Head of caudate nucleus (tissue), 42 donors: ENCODE measurements at regions not wholly inside any gene's neighbourhood (a gene's known extent, or its start where the extent isn't known, plus 50 kb on each side); places are given as distances from the start of the nearest gene placed in this dataset.

Source experiments
- DNase-seq, 42 donors: peaks; one replicate each; pipeline versions ENCODE4 v3.0.0 to v3.0.0-alpha.2; 2020 to 2021; ENCODE audit warnings: mixed read lengths in 7 of 42
- intact Hi-C: fragments of 100-400 bp; cut with DNase I; formaldehyde crosslinking; loops from one replicate; pipeline ENCODE4 v1.15.0; 2022

- intact Hi-C loops = no loop called here
- no peak for DNase-seq
Observed at GRCh38 chr20:39946053-39946810, 742.8 kb downstream of the MAFB start.

- no peak for DNase-seq
- intact Hi-C loops = no loop called here
Observed at GRCh38 chr20:39944861-39945260, 744.2 kb downstream of the MAFB start.

- DNase-seq = no peak
- intact Hi-C loops = no loop called here
Observed at GRCh38 chr20:39943336-39943735, 745.7 kb downstream of the MAFB start.

GRCh38 chr20:39941245-39941644, 747.8 kb downstream of the MAFB start:
- intact Hi-C loops = no loop called here
- no peak for DNase-seq

- intact Hi-C loops = no loop called here
- no peak for DNase-seq
Observed at GRCh38 chr20:39939241-39939865, 749.7 kb downstream of the MAFB start.

- no peak for DNase-seq
- intact Hi-C loops = no loop called here
Observed at GRCh38 chr20:39936401-39936800, 752.6 kb downstream of the MAFB start.

GRCh38 chr20:39935901-39936300, 753.1 kb downstream of the MAFB start:
- no peak for DNase-seq
- intact Hi-C loops = no loop called here

GRCh38 chr20:39916236-39916765, 772.7 kb downstream of the MAFB start:
- intact Hi-C loops = no loop called here

GRCh38 chr20:39913274-39913673, 775.8 kb downstream of the MAFB start:
- DNase-seq = no peak
- intact Hi-C loops = no loop called here

More at GRCh38 chr20:39916236-39916765, 772.7 kb downstream of the MAFB start:
- DNase-seq = no peak

- intact Hi-C loops = no loop called here
- DNase-seq = no peak
Observed at GRCh38 chr20:39911497-39911896, 777.5 kb downstream of the MAFB start.

- intact Hi-C loops = no loop called here
- DNase-seq = peak in 30 of 42 donors; percentile 8 to 57 (median 27)
Observed at GRCh38 chr20:39910536-39910935, 778.5 kb downstream of the MAFB start.

GRCh38 chr20:39909447-39909846, 779.6 kb downstream of the MAFB start:
- intact Hi-C loops = no loop called here
- DNase-seq = peak in 29 of 42 donors; percentile 5 to 56 (median 21)

GRCh38 chr20:39904476-39905112, 784.4 kb downstream of the MAFB start:
- DNase-seq = no peak

GRCh38 chr20:39903806-39904465, 785.1 kb downstream of the MAFB start:
- peak in 35 of 42 donors; percentile 3 to 65 (median 29) for DNase-seq
- intact Hi-C loops = no loop called here

More at GRCh38 chr20:39904476-39905112, 784.4 kb downstream of the MAFB start:
- intact Hi-C loops = no loop called here

- intact Hi-C loops = no loop called here
- DNase-seq = no peak
Observed at GRCh38 chr20:39899881-39900280, 789.2 kb downstream of the MAFB start.

GRCh38 chr20:39898467-39898852, 790.6 kb downstream of the MAFB start:
- intact Hi-C loops = no loop called here
- no peak for DNase-seq

GRCh38 chr20:39897781-39898466, 791.1 kb downstream of the MAFB start:
- intact Hi-C loops = no loop called here
- DNase-seq = no peak

- intact Hi-C loops = no loop called here
- no peak for DNase-seq
Observed at GRCh38 chr20:39897058-39897457, 792.0 kb downstream of the MAFB start.

- intact Hi-C loops = no loop called here
- no peak for DNase-seq
Observed at GRCh38 chr20:39894067-39894466, 795.0 kb downstream of the MAFB start.
